Stomach (tissue), 4 donors: ENCODE measurements at regions not wholly inside any gene's neighbourhood (a gene's known extent, or its start where the extent isn't known, plus 50 kb on each side); places are given as distances from the start of the nearest gene placed in this dataset.

Source experiments
- CTCF ChIP-seq, 7 experiments: fragments of 450-650 bp in 4 of 7; fragments of 200-600 bp in 3 of 7; sonication (generic) in 3 of 7; IDR thresholded peaks; one replicate each; pipeline ENCODE4 v1.5.1; 2016 to 2019; ENCODE audit warnings: antibody characterized with exemption in 7 of 7, control low read depth in 2 of 7, mild to moderate bottlenecking in 1 of 7
- POLR2A ChIP-seq, 4 donors: fragments of 450-650 bp; IDR thresholded peaks; one replicate each; pipeline ENCODE4 v1.6.1; 2016; ENCODE audit warnings: antibody characterized with exemption in 4 of 4, control low read depth in 2 of 4, mild to moderate bottlenecking in 1 of 4, moderate library complexity in 1 of 4

- no peak for TF ChIP-seq POLR2A (IDR thresholded peaks at IDR 0.05)
- TF ChIP-seq CTCF (IDR thresholded peaks at IDR 0.05) = no peak
These were observed 50.0 kb upstream of the TSC22D2 start for GRCh38 chr3:150357923-150358607.
